ENCODE measurements at regions not wholly inside any gene's neighbourhood (a gene's known extent, or its start where the extent isn't known, plus 50 kb on each side); places are given as distances from the start of the nearest gene placed in this dataset.
"Not testable (repeated sequence)": the region's sequence is repeated elsewhere in the genome, so short reads cannot be mapped to it uniquely, and the experiment has no call there.

DNA sequence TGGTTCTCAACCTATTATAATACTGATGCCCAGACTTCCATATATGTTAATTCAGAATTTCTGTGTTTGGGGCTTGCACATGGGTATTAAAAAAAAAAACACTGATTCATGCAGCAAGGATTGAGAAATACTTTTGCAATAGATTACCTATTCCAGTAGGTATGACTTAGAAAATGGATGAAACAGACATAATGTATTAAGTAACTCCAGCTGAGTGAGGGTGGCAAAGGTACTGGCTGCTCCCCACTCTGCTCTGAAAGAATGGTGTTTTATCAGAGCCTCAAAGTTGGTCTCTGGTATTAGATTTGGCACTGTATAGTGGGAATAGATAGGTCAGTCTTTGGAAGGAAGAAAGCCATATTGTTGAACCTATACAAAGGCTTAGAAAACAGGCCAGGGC lies 234.3 kb upstream of the FOLH1 start:
- H3K27ac ChIP-seq: no peak overlapping the region
- TF ChIP-seq ZFX (IDR thresholded peaks at IDR 0.05; ENCODE audit: borderline replicate concordance): no peak
- TF ChIP-seq CTCF (IDR thresholded peaks at IDR 0.05): no peak

- not testable (repeated sequence) for H3K27ac ChIP-seq
Observed at GRCh38 chr11:49439901-49440300, 231.5 kb upstream of the FOLH1 start.

GRCh38 chr11:49434308-49434707 lies 225.9 kb upstream of the FOLH1 start:
- H3K27ac ChIP-seq: not testable (repeated sequence)

DNA sequence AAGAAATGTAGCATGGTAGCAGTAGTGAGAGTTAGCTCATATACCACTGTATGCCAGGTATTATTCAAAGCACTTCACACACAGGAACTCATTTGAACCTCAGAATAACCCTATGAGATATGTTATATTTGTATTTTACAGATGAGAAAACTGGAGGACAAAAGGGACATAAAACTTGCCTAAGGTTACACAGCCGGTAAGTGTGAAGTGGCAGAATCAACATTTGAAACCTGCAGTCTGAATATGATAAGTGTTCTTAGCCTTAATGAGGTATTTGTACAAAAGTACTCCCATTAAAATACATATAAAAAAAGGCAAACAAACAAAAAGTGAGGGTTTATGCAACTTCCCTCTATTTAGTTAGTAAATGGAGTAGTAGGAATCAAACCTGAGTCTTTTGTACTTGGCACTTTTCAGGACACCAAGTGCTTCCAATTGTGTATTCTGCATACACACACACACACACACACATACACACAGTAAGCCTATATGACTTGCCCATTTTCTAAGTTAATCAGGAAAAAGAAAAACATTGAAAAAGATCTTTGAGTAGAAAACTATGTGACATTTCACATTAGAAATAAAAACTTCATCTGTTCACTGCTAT lies 223.9 kb upstream of the FOLH1 start:
- no peak for TF ChIP-seq ZFX (IDR thresholded peaks at IDR 0.05; ENCODE audit: borderline replicate concordance)
- no peak for TF ChIP-seq CTCF (IDR thresholded peaks at IDR 0.05)
- no peak overlapping the region for H3K27ac ChIP-seq

DNA sequence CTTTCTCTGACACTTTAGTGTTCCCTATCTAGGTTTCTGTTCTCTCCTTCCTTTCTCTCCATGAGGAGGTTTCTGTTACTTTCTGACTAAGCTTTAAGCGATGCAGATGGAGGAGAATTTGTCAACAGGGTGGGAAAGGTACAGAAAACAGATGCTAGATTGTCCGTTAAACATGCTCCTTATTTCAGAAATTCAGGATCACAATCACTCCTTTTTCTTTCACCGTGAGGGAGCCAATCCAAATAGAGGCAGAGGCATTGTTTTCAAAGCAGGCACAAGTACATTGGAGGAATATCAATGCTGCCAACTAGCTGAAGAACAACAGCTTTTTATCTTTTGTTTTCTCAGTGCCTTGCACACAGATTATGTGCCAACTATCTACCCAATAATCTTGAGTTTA lies 215.7 kb upstream of the FOLH1 start:
- no peak for TF ChIP-seq CTCF (IDR thresholded peaks at IDR 0.05)
- no peak for TF ChIP-seq ZFX (IDR thresholded peaks at IDR 0.05; ENCODE audit: borderline replicate concordance)
- no peak overlapping the region for H3K27ac ChIP-seq

DNA sequence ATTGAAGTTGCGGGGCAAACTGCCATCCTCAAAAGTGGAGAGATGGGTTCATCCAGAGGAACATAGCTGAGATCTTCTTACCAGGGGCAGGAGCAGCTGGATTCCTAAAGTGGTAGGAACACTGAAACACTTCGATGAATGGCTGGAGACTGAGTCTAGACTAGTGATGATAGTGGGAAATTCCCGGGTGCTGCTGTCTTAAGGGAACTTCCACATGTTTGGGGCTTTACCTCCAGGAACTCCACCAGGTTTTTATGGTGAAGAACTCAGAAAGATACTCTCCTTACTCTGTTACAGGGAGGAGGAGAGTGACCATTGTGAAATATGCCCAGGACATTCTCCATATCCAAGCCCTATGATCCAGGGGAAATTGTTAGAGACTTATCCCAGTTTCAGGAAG lies 210.5 kb upstream of the FOLH1 start:
- H3K27ac ChIP-seq: not testable (repeated sequence)

- TF ChIP-seq ZFX (IDR thresholded peaks at IDR 0.05; ENCODE audit: borderline replicate concordance): no peak
- TF ChIP-seq CTCF (IDR thresholded peaks at IDR 0.05): no peak
Observed at GRCh38 chr11:49405743-49406142, 197.3 kb upstream of the FOLH1 start.

GRCh38 chr11:49395789-49396188 lies 187.4 kb upstream of the FOLH1 start:
- H3K27ac ChIP-seq: not testable (repeated sequence)

More at GRCh38 chr11:49405743-49406142, 197.3 kb upstream of the FOLH1 start:
- H3K27ac ChIP-seq: no peak overlapping the region

DNA sequence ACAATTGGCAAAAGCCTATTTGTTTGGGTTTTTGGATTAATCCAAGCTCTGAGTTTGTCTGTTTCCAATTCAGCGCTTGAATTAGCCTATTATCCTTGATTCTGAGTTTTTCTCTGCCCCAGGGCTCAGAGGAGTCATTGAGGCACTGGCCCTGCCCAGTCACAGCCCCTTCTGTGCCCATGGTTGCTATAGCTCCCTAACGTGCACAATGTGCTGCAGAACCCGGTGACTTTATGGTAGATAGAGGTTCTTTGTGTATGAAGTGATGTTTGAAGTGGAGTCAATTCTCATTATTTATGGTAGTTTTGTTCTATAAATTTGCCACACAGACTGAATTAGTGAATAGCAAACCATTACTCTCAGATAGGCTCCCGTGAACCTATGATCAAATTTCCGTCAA lies 182.0 kb upstream of the FOLH1 start:
- H3K27ac ChIP-seq: not testable (repeated sequence)

DNA sequence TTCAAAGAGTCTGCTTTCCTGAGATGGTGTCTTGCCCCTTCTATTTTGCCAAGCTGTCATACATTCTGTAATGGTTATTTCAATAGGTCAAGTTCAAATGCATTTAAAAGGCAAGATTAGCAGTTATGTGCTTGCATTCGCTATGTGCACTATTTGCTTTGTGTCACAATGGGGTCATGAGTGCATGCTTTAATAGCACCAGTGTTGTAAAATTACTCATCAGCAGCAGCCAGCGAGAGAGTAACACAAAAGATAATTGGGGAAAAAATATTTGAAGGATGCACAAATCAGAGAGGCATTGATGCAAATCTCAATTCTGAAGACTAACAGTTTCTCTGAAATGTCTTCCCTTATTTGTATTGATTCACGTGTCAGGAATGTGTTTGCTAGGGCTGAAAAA lies 180.7 kb upstream of the FOLH1 start:
- not testable (repeated sequence) for H3K27ac ChIP-seq

DNA sequence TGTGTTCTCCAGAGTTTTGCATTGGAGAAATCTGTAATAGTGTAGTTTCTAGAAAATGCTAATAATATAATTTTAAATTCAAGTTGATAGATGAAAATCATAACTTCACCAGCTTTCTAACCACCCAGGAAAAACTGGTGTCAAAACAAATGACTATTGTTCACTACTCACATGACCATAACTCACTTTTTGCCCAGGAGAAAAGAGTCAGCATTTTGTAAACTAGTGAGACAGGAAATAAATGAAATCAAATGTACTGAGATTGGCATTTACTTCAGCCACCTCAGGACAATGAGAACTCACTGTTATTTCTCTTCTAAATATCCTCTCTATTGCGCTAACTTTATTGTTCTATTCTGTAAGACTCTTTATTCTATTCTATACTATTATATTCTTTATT lies 176.0 kb upstream of the FOLH1 start:
- not testable (repeated sequence) for H3K27ac ChIP-seq

GRCh38 chr11:49377978-49378377 lies 169.6 kb upstream of the FOLH1 start:
- TF ChIP-seq ZFX (IDR thresholded peaks at IDR 0.05; ENCODE audit: borderline replicate concordance) (no peak), CTCF (IDR thresholded peaks at IDR 0.05) (no peak)

GRCh38 chr11:49373866-49374265 lies 165.5 kb upstream of the FOLH1 start:
- H3K27ac ChIP-seq: not testable (repeated sequence)

More at GRCh38 chr11:49377978-49378377, 169.6 kb upstream of the FOLH1 start:
- H3K27ac ChIP-seq: no peak overlapping the region

DNA sequence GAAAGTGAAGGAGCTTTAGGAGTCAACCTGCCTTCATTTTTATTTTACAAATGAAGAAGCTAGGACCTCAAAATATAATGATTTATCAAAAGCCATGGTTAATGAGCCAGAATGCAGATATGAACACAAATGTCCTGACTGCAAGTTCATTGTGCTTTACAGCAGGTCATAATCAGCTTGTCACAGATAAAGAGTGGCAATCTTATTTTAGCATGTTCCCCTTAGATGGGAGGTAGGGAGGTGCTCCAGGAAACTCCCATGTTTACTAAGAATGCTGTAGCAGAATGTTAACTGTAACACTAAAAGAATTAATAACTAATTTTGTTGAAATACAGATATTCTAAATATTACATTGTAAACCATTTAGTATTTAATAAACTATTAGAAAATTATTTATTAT lies 165.0 kb upstream of the FOLH1 start:
- H3K27ac ChIP-seq: not testable (repeated sequence)

Measured in 22Rv1 (cell line).